Lung microvascular endothelial cell (primary cell): ENCODE measurements at regions not wholly inside any gene's neighbourhood (a gene's known extent, or its start where the extent isn't known, plus 50 kb on each side); places are given as distances from the start of the nearest gene placed in this dataset.
"Not testable (repeated sequence)": the region's sequence is repeated elsewhere in the genome, so short reads cannot be mapped to it uniquely, and the experiment has no call there.

Experiments
- DNase-seq, 2 donors: peaks; one replicate each; pipeline versions ENCODE4 v3.0.0 to v3.0.0-alpha.2; 2010; ENCODE audit warnings: low read depth in 2 of 2

GRCh38 chrX:3440981-3441380, 94.5 kb upstream of the MXRA5 start:
- DNase-seq, result no peak

GRCh38 chrX:3435916-3436315, 89.5 kb upstream of the MXRA5 start:
- DNase-seq, result not testable (repeated sequence)

GRCh38 chrX:3435057-3435456, 88.6 kb upstream of the MXRA5 start:
- DNase-seq, result no peak

GRCh38 chrX:3428792-3429191, 82.3 kb upstream of the MXRA5 start:
- DNase-seq, result no peak

GRCh38 chrX:3426552-3426951, 80.1 kb upstream of the MXRA5 start:
- no peak for DNase-seq

DNA sequence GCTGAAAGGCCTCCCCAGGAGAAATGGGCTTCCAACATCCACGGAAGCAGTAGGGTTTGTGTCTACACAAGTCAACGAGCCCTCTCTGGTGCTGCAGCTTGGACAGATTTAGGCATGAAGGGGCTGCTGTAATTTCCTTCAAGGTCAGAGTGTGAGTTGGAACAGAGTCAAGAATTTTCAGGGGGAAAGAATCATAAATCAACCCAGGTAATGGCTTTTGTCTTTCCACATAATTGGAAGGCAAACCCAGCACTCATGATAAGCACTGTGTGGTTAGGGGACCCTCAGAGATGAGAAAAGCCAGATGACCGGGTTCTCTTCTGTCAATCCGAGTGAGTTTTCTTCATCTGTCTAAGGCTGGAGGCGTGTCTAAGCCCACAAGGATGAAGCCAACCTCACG, 78.6 kb upstream of the MXRA5 start:
- no peak for DNase-seq

DNA sequence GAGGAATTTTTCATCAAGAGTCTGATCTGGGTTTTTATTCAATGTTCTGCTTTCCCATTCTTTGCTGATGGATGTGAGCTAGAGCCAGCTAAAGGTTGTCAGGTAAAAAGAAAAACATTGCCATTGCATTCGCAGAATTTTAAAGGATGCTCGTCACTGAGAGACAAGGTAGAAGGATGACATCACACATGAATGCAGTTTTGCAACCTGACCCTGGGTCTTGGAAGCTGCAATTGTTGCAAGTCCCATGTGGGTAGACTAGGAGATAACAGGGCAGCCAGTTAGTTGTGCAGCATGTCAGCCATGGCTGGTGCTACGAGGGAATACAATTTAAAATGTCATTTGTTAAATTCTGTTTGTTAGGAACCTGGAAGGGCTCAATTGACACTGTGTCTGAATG, 73.9 kb upstream of the MXRA5 start:
- no peak for DNase-seq

GRCh38 chrX:3415011-3415410, 68.6 kb upstream of the MXRA5 start:
- DNase-seq, result no peak

DNA sequence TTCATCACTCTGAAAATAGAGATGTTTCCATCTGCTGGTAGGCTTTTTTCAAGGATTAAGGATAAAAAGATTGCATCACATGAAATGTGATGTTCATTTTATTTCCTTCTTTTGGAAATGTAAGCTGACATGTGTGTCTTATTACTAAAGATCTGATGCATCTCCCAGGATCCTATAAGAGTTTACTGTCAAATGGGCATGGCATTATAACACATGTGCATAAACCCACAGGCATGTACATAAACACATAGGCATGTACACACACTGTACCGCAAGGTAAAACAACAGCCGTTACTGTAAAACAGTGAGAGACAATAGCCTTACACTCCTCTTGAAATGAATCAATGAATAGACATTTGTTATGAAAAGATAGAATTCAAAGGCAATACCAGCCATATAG, 65.2 kb upstream of the MXRA5 start:
- DNase-seq, result not testable (repeated sequence)

DNA sequence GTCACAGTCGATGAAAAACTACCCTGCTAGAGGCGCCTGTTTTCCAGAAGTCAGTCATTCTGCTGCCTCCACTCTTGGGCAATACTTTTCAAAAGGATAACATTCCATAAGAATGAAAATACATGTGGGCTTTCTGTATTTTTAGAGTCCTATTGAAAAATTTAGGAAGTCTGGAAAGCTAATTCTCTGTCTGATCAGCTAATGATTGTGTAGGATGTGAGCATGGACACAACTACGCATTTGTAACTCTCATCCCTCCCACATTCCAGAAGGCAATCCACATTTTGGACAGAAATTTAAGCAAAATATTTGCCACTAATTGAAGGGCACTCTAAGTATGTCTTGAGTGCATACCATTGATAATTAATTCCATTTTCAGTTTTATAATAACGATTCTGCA, 63.5 kb upstream of the MXRA5 start:
- not testable (repeated sequence) for DNase-seq

DNA sequence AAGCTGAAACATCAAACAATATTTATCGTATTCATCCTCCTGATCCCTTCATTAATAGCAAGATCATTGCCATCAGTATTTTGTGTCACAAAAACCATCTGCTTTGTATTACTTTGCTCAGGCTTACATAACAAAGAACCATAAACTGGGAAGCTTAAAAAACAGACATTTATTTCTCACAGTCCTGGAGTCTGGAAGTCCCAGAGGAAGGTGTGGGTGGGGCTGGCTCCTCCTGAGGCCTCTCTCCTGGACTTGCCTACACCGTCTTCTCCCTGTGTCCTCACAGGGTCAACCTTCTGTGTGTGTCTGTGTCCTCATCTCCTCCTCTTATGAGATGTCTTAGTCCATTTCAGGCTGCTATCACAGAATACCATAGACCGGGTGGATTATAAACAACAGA, 61.3 kb upstream of the MXRA5 start:
- no peak for DNase-seq

DNA sequence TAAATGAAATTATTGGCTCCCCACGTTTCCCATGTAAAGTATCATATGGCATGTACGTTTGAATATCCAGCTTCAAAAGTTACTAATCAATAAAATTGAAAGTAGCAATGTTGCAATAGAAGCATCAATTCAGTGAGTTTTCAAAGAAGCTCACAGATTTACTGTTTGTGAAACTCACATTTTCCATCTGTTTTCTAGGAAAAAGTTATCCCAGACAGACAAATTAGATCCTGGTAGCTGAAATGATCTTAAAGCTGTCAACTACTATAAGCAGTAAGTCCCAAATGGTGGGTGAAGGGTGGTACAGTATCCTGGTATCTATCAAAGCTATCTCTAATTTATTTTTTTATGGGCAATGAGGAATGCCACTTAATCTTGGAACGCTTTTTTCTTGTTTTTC, 60.7 kb upstream of the MXRA5 start:
- no peak for DNase-seq

DNA sequence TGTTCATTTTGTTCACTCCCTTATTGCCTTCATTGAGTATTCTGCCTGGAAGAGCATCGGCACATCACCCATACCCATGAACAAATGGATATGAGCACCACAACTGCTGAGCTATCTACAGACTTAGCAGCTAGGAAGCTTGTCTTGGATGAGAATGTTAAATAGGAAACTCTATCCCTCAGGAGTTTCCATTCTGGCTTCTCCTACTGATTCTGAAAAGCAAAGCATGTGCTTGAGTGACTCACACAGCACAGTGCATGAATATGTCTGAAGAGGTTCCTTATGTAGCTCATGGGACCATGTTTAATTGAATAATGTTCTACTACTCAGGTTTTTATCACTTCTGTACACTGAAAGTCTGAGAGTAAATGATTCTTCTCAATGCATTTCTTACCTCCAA, 57.3 kb upstream of the MXRA5 start:
- no peak for DNase-seq
